ENCODE measurements at regions not wholly inside any gene's neighbourhood (a gene's known extent, or its start where the extent isn't known, plus 50 kb on each side); places are given as distances from the start of the nearest gene placed in this dataset.

DNA sequence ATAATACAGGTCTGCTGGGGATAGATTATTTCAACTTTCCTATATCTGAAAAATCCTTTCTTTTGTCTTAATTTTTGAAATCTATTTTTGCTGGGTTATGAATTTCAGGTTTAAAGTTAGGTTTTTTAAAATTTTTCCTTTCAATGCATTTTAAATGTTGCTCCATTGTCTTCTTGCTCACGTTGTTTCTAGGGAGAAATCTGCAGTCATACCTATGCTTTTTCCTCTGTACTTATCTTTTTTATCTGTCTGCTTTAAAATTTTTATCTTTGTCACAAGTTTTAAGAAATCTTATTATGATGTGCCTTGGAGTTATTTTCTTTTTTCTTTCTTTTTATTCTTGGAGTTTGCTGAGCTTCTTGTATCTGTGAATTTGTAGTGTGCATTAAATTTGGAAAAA lies 412.0 kb upstream of the KIF2A start:
- TF ChIP-seq, protein P1, sequence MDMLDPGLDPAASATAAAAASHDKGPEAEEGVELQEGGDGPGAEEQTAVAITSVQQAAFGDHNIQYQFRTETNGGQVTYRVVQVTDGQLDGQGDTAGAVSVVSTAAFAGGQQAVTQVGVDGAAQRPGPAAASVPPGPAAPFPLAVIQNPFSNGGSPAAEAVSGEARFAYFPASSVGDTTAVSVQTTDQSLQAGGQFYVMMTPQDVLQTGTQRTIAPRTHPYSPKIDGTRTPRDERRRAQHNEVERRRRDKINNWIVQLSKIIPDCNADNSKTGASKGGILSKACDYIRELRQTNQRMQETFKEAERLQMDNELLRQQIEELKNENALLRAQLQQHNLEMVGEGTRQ (IDR thresholded peaks at IDR 0.05; ENCODE audit: low read length), result no peak
- TF ChIP-seq, protein P2, sequence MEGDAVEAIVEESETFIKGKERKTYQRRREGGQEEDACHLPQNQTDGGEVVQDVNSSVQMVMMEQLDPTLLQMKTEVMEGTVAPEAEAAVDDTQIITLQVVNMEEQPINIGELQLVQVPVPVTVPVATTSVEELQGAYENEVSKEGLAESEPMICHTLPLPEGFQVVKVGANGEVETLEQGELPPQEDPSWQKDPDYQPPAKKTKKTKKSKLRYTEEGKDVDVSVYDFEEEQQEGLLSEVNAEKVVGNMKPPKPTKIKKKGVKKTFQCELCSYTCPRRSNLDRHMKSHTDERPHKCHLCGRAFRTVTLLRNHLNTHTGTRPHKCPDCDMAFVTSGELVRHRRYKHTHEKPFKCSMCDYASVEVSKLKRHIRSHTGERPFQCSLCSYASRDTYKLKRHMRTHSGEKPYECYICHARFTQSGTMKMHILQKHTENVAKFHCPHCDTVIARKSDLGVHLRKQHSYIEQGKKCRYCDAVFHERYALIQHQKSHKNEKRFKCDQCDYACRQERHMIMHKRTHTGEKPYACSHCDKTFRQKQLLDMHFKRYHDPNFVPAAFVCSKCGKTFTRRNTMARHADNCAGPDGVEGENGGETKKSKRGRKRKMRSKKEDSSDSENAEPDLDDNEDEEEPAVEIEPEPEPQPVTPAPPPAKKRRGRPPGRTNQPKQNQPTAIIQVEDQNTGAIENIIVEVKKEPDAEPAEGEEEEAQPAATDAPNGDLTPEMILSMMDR (IDR thresholded peaks at IDR 0.05; ENCODE audit: control extremely low read depth in 1 of 3, insufficient read depth in 1 of 3, low read depth in 1 of 3, low read length in 3 of 3), result no peak
